GM18508 (cell line): ENCODE measurements at regions not wholly inside any gene's neighbourhood (a gene's known extent, or its start where the extent isn't known, plus 50 kb on each side); places are given as distances from the start of the nearest gene placed in this dataset.

Source experiments
- ATAC-seq: cut with Tn5 transposase; IDR thresholded peaks from one replicate; pipeline ENCODE4 v1.9.1; 2021; ENCODE audit warnings: moderate number of reproducible peaks; ENCODE audit not compliant: insufficient read depth, unreplicated experiment

GRCh38 chr20:11301699-11302098 is 616.0 kb upstream of the BTBD3 start:
- ATAC-seq, result no peak

DNA sequence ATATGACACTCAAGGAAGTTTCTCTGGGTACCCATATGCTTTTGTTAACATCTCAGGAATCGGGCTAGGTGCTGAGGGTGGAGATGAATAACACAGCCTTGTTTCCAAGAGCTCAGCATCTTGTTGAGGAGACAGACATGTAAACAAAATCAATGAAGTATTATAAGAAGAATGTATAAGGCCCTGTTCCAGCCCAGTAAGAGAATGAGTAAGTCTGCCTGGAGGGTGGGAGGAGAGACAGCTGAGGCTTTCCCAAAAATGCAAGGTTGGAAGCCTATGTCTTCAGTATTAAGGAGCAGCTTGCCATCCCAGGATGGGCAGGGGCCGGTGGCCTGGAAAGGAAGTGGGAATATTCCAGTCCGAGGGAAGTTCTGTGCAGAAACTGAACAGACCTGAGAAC is 615.3 kb upstream of the BTBD3 start:
- no peak for ATAC-seq

GRCh38 chr20:11304795-11305194 is 612.9 kb upstream of the BTBD3 start:
- ATAC-seq, result no peak

DNA sequence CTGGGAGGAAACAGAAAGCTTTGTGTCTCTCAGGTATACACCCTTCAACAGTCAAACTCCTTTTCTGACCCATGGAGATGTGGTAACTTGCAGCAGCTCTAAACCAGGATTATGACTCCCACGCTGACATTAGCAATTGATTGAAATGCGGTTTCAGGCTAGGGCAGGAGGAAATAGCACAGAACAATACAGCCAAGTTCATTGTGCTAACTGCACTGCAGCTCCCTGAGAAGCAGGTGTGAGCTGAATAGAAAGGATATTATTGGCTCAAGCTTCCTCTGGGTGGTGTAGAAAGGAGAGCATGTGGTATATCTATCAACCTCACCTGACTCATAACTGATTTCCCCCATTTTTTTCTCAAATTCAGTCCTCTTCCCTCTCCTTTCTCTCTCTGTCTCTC is 612.3 kb upstream of the BTBD3 start:
- ATAC-seq, result no peak

DNA sequence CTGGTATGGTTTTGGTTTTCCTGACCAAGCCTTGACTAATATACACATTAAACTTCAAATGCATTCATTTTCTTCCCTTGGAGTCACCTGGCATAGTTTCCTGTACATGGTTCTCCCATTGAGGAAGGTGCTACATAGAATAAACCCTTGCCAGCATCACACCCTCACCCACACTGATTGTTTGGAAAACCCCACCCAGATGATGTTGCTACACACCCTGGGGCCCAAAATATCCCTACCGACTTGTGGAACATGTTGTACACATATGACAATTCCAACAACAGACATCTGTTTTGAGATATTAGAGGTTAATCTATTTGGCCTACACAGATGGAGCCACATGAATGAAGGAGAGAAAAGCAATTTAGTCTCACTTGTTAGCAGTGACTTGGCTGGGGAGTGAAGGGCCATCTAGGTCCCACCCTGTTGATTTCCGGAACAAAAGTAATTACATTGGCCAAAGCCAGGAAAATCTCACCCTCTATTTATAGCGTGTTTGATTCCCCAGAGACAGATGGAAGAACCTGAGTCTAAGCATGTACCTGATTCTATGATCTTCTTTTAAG is 606.0 kb upstream of the BTBD3 start:
- no peak for ATAC-seq

- ATAC-seq, result no peak
Observed at GRCh38 chr20:11315525-11315924, 602.2 kb upstream of the BTBD3 start.

- ATAC-seq, result no peak
Observed at GRCh38 chr20:11316244-11316643, 601.4 kb upstream of the BTBD3 start.

- ATAC-seq, result no peak
Observed at GRCh38 chr20:11320033-11320432, 597.7 kb upstream of the BTBD3 start.

DNA sequence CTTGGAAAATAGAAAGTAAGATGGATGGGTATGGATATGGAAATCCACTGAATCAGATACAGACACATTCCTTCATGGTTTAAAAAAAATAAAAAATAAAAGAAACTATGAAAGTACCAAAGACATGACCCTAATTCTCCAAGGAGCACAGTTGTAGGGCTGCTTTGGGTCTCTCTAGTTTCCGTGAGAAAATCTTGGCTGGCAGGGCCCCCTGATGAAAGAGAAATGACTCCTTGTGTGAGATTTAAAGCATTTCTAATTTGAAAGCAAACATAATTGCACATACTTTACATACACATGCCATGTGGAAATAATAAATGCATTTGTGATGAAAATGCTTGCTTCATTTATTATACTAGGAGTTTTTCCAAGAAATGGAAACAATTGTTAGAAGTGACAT is 593.9 kb upstream of the BTBD3 start:
- no peak for ATAC-seq

GRCh38 chr20:11324990-11325389 is 592.7 kb upstream of the BTBD3 start:
- ATAC-seq, result no peak

- ATAC-seq, result no peak
Observed at GRCh38 chr20:11328839-11329238, 588.9 kb upstream of the BTBD3 start.

- no peak for ATAC-seq
Observed at GRCh38 chr20:11329271-11329670, 588.4 kb upstream of the BTBD3 start.

DNA sequence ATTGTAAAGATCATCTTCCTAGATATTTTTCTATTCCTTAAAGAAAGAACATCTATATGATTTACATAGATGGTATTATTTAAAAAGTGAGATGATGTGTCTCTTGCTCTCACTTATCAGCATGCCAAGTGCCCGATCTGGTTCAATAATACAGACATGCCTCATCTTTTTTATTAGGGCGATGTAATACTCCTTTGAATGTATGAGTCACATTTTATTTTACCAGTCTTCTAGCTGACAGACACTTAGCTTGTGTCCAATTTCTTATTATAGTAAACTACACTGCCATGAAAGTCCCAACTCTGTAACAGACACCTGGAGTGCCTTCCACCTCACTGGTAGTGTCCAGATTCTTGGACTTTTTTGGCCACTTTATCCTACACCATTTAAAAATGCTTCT is 586.6 kb upstream of the BTBD3 start:
- no peak for ATAC-seq

- ATAC-seq, result no peak
Observed at GRCh38 chr20:11332381-11332780, 585.3 kb upstream of the BTBD3 start.

- ATAC-seq, result no peak
Observed at GRCh38 chr20:11333634-11334033, 584.1 kb upstream of the BTBD3 start.

- no peak for ATAC-seq
Observed at GRCh38 chr20:11337361-11338130, 580.1 kb upstream of the BTBD3 start.

GRCh38 chr20:11338496-11339306 is 579.0 kb upstream of the BTBD3 start:
- no peak for ATAC-seq

- no peak for ATAC-seq
Observed at GRCh38 chr20:11344939-11345338, 572.8 kb upstream of the BTBD3 start.

DNA sequence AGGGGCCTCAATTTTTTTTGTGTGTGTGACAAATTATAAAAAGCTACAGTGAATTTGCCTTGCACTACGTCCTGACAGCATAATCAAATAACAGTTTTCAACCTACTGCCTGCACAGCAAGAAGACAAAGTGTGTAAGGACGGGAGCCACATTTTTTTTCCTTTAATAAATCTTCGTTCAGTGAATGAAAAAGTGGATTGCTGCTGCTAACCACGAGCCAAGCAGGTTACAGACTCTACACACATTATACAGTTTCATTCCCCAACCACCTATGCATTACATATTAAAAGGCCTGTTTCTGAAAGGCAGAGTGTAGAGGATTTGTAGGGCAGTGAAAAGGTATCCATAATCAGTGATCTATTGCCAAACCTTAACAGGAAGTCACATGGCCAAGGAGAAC is 570.0 kb upstream of the BTBD3 start:
- no peak for ATAC-seq

- no peak for ATAC-seq
Observed at GRCh38 chr20:11350126-11351005, 567.3 kb upstream of the BTBD3 start.
